Osteocyte (in vitro differentiated cells): ENCODE measurements at regions not wholly inside any gene's neighbourhood (a gene's known extent, or its start where the extent isn't known, plus 50 kb on each side); places are given as distances from the start of the nearest gene placed in this dataset.

Experiments used
- DNase-seq: peaks from one replicate; pipeline ENCODE4 v3.0.0; 2021; ENCODE audit warnings: mixed read lengths; ENCODE audit not compliant: unreplicated experiment; ENCODE audit errors: extremely low spot score
- H3K27ac Mint-ChIP-seq: one replicate; pipeline ENCODE4 v1.8.0; 2021; ENCODE audit warnings: mild to moderate bottlenecking, mixed read lengths; ENCODE audit not compliant: unreplicated experiment
- H3K27me3 Mint-ChIP-seq: one replicate; pipeline ENCODE4 v1.8.0; 2021; ENCODE audit warnings: mixed read lengths; ENCODE audit not compliant: unreplicated experiment
- H3K36me3 Mint-ChIP-seq: one replicate; pipeline ENCODE4 v1.8.0; 2021; ENCODE audit warnings: mixed read lengths; ENCODE audit not compliant: unreplicated experiment
- H3K4me1 Mint-ChIP-seq: one replicate; pipeline ENCODE4 v1.8.0; 2021; ENCODE audit warnings: mixed read lengths; ENCODE audit not compliant: unreplicated experiment
- H3K4me3 Mint-ChIP-seq: one replicate; pipeline ENCODE4 v1.8.0; 2021; ENCODE audit warnings: mild to moderate bottlenecking, moderate library complexity, mixed read lengths; ENCODE audit not compliant: unreplicated experiment
- H3K9me3 Mint-ChIP-seq: one replicate; pipeline ENCODE4 v1.8.0; 2021; ENCODE audit warnings: mixed read lengths; ENCODE audit not compliant: unreplicated experiment
- TF ChIP-seq, protein P1 (sequence below): fragments of 200-600 bp; sonication (generic); IDR thresholded peaks from 2 replicates; pipeline ENCODE4 v1.5.0; 2021; ENCODE audit warnings: antibody characterized with exemption, mild to moderate bottlenecking, moderate library complexity

DNA sequence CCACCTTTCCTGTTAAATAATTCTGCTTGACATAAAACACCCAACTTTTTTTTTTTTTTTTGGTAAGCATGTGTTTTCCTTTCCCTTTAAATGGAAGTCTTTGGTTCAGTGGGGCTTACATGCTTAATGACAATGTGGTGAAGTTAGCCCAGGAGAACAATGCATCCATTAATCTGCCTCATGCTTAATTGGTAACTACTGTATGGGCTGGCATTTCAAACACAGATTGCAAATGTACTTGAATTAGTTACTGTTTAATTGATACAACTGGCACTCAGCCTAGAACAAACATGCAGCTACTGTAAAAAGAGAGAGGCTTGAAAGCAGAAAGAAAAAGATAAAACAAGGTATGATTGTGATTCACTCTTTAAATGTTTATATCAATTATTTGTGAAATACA, 483.6 kb upstream of the NOX3 start:
- no peak for DNase-seq
- no peak overlapping the region for H3K27ac Mint-ChIP-seq
- TF ChIP-seq, protein P1, sequence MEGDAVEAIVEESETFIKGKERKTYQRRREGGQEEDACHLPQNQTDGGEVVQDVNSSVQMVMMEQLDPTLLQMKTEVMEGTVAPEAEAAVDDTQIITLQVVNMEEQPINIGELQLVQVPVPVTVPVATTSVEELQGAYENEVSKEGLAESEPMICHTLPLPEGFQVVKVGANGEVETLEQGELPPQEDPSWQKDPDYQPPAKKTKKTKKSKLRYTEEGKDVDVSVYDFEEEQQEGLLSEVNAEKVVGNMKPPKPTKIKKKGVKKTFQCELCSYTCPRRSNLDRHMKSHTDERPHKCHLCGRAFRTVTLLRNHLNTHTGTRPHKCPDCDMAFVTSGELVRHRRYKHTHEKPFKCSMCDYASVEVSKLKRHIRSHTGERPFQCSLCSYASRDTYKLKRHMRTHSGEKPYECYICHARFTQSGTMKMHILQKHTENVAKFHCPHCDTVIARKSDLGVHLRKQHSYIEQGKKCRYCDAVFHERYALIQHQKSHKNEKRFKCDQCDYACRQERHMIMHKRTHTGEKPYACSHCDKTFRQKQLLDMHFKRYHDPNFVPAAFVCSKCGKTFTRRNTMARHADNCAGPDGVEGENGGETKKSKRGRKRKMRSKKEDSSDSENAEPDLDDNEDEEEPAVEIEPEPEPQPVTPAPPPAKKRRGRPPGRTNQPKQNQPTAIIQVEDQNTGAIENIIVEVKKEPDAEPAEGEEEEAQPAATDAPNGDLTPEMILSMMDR: no peak
- no peak overlapping the region for H3K4me3 Mint-ChIP-seq
- H3K36me3 Mint-ChIP-seq: no peaks in the 10 kb centered on the region
- H3K9me3 Mint-ChIP-seq: no peaks in the 10 kb centered on the region
- no peaks in the 10 kb centered on the region for H3K4me1 Mint-ChIP-seq
- H3K27me3 Mint-ChIP-seq: no peaks in the 10 kb centered on the region

DNA sequence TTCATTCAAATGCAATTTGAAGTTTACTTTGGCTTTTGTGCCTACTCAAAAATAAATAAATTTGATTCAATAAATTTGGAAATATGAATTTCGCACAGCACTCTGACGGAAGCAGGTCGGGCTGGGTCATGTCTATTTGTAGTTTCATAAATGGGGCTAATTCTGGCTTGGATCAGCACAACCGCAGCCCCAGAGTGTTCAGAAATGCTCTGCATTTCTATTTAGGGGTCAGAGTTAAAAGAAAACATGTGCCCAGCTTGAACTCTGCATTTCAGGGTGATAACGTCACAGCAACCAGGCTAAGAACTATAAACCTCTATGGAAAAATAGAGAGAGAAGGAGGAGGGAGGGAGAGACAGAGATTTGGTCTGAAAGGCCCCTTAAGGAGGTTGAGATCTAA, 480.9 kb upstream of the NOX3 start:
- Mint-ChIP-seq H3K36me3 (no peaks in the 10 kb centered on the region), H3K27ac (no peak overlapping the region), H3K27me3 (no peaks in the 10 kb centered on the region), H3K4me3 (no peak overlapping the region), H3K9me3 (no peaks in the 10 kb centered on the region), H3K4me1 (no peaks in the 10 kb centered on the region)
- TF ChIP-seq, protein P1: no peak
- no peak for DNase-seq

DNA sequence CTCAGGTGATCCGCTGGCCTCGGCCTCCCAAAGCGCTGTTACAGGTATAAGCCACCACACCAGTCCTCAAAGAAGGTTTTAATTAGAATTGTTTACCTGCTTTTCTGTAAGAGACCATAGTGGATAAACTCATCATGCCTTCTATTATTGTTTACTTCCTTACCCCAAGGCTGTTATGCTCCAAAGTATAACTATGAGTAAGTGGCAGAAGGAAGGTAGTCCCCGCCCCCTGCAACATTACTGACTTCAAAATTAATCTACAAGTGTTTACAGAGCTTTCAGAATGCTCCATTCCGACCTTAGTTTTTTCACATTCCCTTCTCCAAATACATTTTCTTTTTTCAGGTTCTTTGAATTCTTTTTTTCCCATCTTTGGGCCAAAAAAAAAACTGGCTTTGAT, 480.5 kb upstream of the NOX3 start:
- H3K4me1 Mint-ChIP-seq: no peaks in the 10 kb centered on the region
- no peaks in the 10 kb centered on the region for H3K36me3 Mint-ChIP-seq
- H3K9me3 Mint-ChIP-seq: no peaks in the 10 kb centered on the region
- no peaks in the 10 kb centered on the region for H3K27me3 Mint-ChIP-seq
- H3K27ac Mint-ChIP-seq: no peak overlapping the region
- no peak for DNase-seq
- H3K4me3 Mint-ChIP-seq: no peak overlapping the region
- TF ChIP-seq, protein P1: no peak

DNA sequence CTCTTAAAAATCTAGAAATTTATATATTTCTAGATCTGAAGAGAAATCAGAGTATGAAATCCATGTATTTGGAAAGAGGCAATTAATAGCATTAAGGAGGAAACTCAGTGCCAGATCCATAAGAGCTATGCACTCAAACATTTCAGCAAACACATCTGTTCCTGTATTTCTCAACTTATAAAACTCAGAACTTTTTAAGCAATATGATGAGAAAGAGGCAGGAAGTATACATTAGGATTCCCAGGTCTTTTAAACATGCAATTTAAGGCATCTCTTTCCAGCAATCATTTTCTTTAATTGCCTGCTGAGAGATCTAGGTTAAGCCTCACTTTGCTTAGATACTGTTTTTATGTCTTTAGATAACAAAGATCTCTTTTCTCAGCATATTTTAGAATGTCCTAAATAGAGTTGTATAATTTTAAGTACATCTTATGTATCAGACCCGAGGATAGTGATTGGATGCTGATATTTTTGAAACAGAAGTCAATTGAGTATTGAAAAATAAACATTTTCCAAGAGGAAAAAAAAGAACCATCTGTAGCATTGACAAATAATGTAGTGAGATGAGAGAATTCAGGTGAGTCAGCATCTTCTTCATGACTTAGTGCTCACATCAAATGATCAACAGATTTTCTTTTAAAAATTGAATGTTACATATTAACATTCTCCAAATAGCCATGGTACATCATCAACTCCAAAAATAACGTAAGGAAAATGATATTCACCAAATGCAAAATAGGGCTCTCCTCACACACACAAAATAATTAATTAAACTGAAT, 461.4 kb upstream of the NOX3 start:
- TF ChIP-seq, protein P1: no peak
- no peak overlapping the region for H3K4me3 Mint-ChIP-seq
- no peak for DNase-seq

DNA sequence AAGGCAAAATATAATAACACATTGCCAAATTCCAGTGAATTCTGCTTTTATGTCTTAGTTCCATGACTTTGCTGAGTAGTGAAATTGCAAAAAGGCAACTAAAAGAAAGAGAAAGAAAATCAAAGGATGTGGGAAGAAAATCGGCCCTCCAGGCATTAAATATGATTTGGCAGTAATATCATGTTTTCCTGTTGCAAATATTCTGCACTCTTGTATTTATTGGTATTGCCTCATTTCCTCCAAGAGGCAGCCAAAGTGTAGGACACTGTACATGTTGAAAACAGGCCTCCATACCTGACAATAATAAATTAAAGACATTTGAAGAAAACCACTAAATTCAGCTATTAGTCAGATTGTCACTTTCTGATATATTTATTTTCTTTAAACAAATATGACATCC, 460.0 kb upstream of the NOX3 start:
- Mint-ChIP-seq H3K9me3 (no peaks in the 10 kb centered on the region), H3K4me3 (no peak overlapping the region), H3K4me1 (no peaks in the 10 kb centered on the region), H3K27ac (no peak overlapping the region), H3K27me3 (no peaks in the 10 kb centered on the region), H3K36me3 (no peaks in the 10 kb centered on the region)
- DNase-seq: no peak
- TF ChIP-seq, protein P1: no peak

More for the DNA sequence above, 461.4 kb upstream of the NOX3 start:
- Mint-ChIP-seq H3K36me3 (no peaks in the 10 kb centered on the region), H3K4me1 (no peaks in the 10 kb centered on the region), H3K27ac (no peak overlapping the region), H3K27me3 (no peaks in the 10 kb centered on the region), H3K9me3 (no peaks in the 10 kb centered on the region)
